22Rv1 (cell line): ENCODE measurements at regions not wholly inside any gene's neighbourhood (a gene's known extent, or its start where the extent isn't known, plus 50 kb on each side); places are given as distances from the start of the nearest gene placed in this dataset.

Experiments used
- H3K27ac ChIP-seq: fragments of 450-650 bp; 2 replicates; pipeline ENCODE4 v1.5.1; 2017
- ZFX ChIP-seq: fragments of 450-650 bp; IDR thresholded peaks from 2 replicates; pipeline ENCODE4 v1.6.1; 2017; ENCODE audit warnings: antibody characterized with exemption, borderline replicate concordance
- TF ChIP-seq, protein P1 (sequence below): fragments of 450-650 bp; IDR thresholded peaks from 2 replicates; pipeline ENCODE4 v1.5.1; 2017; ENCODE audit warnings: mild to moderate bottlenecking

DNA sequence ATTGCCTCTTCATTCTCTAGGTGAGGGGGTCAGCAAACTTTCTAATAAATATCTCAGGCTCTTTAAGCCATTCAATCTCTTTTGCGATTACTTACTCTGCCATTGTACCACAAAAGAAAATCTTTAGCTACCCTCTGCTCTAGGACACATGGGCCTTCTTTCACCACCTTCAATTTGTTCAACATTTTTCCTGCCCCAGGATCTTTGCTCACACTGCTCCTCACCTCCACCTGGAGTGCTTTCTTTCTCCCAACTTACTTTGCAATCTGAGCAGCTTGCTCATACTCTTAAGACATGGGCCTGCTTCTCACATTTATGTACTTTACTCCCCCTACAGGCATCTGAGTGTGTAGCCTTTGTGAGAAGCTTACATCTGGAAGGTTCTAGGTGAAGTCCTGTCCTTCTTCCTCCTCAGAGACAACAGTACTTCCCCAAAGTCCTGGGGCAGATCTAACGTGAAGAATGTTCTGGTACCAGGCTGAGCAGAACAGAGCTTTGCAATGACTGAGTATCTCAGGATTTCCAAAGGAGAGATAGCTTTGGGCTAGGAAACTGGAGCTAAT is 55.0 kb upstream of the PRDM5 start:
- H3K27ac ChIP-seq, result no peak overlapping the region
- TF ChIP-seq, protein P1, sequence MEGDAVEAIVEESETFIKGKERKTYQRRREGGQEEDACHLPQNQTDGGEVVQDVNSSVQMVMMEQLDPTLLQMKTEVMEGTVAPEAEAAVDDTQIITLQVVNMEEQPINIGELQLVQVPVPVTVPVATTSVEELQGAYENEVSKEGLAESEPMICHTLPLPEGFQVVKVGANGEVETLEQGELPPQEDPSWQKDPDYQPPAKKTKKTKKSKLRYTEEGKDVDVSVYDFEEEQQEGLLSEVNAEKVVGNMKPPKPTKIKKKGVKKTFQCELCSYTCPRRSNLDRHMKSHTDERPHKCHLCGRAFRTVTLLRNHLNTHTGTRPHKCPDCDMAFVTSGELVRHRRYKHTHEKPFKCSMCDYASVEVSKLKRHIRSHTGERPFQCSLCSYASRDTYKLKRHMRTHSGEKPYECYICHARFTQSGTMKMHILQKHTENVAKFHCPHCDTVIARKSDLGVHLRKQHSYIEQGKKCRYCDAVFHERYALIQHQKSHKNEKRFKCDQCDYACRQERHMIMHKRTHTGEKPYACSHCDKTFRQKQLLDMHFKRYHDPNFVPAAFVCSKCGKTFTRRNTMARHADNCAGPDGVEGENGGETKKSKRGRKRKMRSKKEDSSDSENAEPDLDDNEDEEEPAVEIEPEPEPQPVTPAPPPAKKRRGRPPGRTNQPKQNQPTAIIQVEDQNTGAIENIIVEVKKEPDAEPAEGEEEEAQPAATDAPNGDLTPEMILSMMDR, result peak; percentile 66
- no peak for TF ChIP-seq ZFX

DNA sequence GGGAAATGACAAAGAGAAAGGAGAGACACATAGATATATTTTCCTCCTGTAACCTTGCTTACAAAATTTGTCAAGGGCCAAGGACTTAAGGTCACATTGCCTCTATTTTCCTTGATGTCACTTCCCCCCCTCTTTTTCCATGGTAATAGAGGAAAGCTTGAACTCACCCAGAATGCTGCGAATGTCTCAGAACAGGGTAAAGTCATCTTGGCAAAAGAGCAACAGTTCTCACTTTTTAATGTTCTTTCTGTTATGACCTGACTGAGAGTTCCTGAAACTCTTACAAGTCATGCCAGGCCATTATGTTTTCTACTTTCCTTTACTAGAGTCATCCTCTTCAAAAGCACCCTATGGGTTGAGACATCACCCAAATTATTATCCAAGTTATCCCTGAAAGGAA is 50.7 kb upstream of the PRDM5 start:
- H3K27ac ChIP-seq, result no peak overlapping the region
- TF ChIP-seq, protein P1, result no peak
- no peak for TF ChIP-seq ZFX
